ENCODE measurements at regions not wholly inside any gene's neighbourhood (a gene's known extent, or its start where the extent isn't known, plus 50 kb on each side); places are given as distances from the start of the nearest gene placed in this dataset.
A peak's percentile ranks its signal among the peaks of the same experiment; 100 is the strongest.
"Not testable (repeated sequence)": the region's sequence is repeated elsewhere in the genome, so short reads cannot be mapped to it uniquely, and the experiment has no call there.

DNA sequence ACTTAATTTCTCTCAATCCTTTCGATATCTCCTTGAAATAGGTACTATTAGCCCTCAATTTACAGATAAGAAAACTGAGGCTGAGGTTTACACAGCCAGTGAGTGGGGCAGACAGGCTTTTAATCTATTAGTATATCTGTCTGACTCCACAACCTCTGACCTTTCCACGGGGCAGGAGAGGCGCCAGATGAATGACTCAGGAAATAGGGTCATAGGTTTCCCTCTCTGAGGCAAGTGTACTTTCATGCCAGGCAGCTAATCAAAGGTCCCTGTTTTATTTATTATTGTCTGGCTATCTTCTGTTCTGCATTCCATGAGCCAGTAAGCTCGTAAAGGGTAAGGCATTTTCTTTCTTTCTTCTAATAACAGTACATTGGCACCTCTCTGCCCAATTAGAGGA lies 79.6 kb upstream of the KLF4 start:
- no peaks in the 10 kb centered on the region for H3F3A ChIP-seq (ENCODE audit: low read length, unreplicated experiment)
- no peaks in the 10 kb centered on the region for H3K79me2 ChIP-seq (ENCODE audit: low read length)
- H3K4me3 ChIP-seq (ENCODE audit: low read length): no peak overlapping the region
- H3K4me2 ChIP-seq (ENCODE audit: low read length): no peak overlapping the region
- BruUV-seq (replicated peaks): no TSS peak
- ATAC-seq (no peak), DNase-seq (peak; percentile 17)
- intact Hi-C loops (cut with micrococcal nuclease): no loop called here
- H3K9ac ChIP-seq (ENCODE audit: low read length): no peak overlapping the region
- H3K36me3 ChIP-seq (ENCODE audit: low read depth, low read length): no peaks in the 10 kb centered on the region
- no peaks in the 10 kb centered on the region for H3K9me3 ChIP-seq (ENCODE audit: low read length)
- H3K4me1 ChIP-seq (ENCODE audit: insufficient read depth, low read length): peaks cover 7% of the 10 kb centered on the region; the same call in 1 of the 2 replicates
- TF ChIP-seq, protein P1, sequence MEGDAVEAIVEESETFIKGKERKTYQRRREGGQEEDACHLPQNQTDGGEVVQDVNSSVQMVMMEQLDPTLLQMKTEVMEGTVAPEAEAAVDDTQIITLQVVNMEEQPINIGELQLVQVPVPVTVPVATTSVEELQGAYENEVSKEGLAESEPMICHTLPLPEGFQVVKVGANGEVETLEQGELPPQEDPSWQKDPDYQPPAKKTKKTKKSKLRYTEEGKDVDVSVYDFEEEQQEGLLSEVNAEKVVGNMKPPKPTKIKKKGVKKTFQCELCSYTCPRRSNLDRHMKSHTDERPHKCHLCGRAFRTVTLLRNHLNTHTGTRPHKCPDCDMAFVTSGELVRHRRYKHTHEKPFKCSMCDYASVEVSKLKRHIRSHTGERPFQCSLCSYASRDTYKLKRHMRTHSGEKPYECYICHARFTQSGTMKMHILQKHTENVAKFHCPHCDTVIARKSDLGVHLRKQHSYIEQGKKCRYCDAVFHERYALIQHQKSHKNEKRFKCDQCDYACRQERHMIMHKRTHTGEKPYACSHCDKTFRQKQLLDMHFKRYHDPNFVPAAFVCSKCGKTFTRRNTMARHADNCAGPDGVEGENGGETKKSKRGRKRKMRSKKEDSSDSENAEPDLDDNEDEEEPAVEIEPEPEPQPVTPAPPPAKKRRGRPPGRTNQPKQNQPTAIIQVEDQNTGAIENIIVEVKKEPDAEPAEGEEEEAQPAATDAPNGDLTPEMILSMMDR (conservative IDR thresholded peaks at IDR 0.05; ENCODE audit: low read depth, low read length): no peak
- no peak for TF ChIP-seq EZH2phosphoT487 (IDR thresholded peaks at IDR 0.05; ENCODE audit: borderline replicate concordance, low read length)
- TF ChIP-seq EZH2 (IDR thresholded peaks at IDR 0.05; ENCODE audit: low read length, unreplicated experiment): no peak
- no peak overlapping the region for H2AFZ ChIP-seq (ENCODE audit: low read length)
- no peaks in the 10 kb centered on the region for H4K20me1 ChIP-seq (ENCODE audit: low read length)
- H3K27ac ChIP-seq (ENCODE audit: low read length): no peak overlapping the region
- H3K9me2 ChIP-seq (replicated peaks; ENCODE audit: low read length): no peaks in the 10 kb centered on the region
- no peaks in the 10 kb centered on the region for H3K27me3 ChIP-seq (ENCODE audit: low read length)
- CTCF ChIA-PET: no interaction called here
- POLR2A ChIA-PET (ENCODE audit: unreplicated experiment): no interaction called here

DNA sequence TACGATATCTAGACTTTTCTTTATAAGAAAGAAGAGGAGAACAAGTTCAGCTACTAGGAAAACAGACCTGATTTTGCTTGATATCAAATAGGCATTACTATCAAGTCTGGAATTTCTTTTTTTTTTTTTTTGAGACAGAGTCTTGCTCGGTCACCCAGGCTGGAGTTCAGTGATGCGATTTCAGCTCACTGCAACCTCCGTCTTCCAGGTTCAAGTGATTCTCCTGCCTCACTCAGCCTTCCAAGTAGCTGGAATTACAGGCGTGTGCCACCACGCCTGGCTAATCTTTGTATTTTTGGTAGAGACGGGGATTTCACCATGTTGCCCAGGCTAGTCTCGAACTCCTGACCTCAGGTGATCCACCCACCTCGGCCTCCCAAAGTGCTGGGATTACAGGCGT lies 78.8 kb upstream of the KLF4 start:
- H3K27me3 ChIP-seq (ENCODE audit: low read length); DNase-seq; H3K79me2 ChIP-seq (ENCODE audit: low read length); H3K9me3 ChIP-seq (ENCODE audit: low read length); H4K20me1 ChIP-seq (ENCODE audit: low read length); H3K27ac ChIP-seq (ENCODE audit: low read length); ATAC-seq; H3K9ac ChIP-seq (ENCODE audit: low read length); POLR2A ChIA-PET (ENCODE audit: unreplicated experiment); H2AFZ ChIP-seq (ENCODE audit: low read length); H3K9me2 ChIP-seq (replicated peaks; ENCODE audit: low read length); BruUV-seq (replicated peaks); H3K4me3 ChIP-seq (ENCODE audit: low read length); CTCF ChIA-PET; H3F3A ChIP-seq (ENCODE audit: low read length, unreplicated experiment); H3K4me2 ChIP-seq (ENCODE audit: low read length); intact Hi-C loops (cut with micrococcal nuclease); H3K36me3 ChIP-seq (ENCODE audit: low read depth, low read length); H3K4me1 ChIP-seq (ENCODE audit: insufficient read depth, low read length): not testable (repeated sequence)

DNA sequence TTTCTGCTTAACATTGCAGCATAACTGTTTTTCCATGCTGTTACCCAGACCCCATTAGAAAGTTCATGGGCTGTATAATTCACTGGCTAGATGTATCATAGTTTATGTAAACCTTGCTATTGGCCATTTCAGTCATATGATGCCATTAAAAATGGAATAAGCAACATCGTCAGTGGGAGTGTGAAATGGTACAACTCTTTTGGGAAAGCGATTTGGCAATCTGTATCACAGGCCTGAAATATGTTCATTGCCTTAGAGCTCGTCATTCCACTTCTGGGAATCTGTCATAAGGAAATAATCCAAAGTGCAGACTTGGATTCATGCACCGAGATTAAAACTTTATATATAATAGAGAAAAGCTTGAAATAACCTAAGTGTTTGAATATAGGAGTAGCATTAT lies 77.9 kb upstream of the KLF4 start:
- CTCF ChIA-PET: no interaction called here
- intact Hi-C loops (cut with micrococcal nuclease): no loop called here
- Histone ChIP-seq H4K20me1 (ENCODE audit: low read length) (no peaks in the 10 kb centered on the region), H2AFZ (ENCODE audit: low read length) (no peak overlapping the region), H3K9ac (ENCODE audit: low read length) (no peak overlapping the region), H3K9me3 (ENCODE audit: low read length) (no peaks in the 10 kb centered on the region), H3K4me3 (ENCODE audit: low read length) (no peak overlapping the region), H3K27ac (ENCODE audit: low read length) (no peak overlapping the region), H3K9me2 (replicated peaks; ENCODE audit: low read length) (no peaks in the 10 kb centered on the region), H3K27me3 (ENCODE audit: low read length) (no peaks in the 10 kb centered on the region), H3K4me1 (ENCODE audit: insufficient read depth, low read length) (peaks cover 7% of the 10 kb centered on the region; the same call in 1 of the 2 replicates), H3K79me2 (ENCODE audit: low read length) (no peaks in the 10 kb centered on the region), H3F3A (ENCODE audit: low read length, unreplicated experiment) (no peaks in the 10 kb centered on the region), H3K36me3 (ENCODE audit: low read depth, low read length) (no peaks in the 10 kb centered on the region), H3K4me2 (ENCODE audit: low read length) (no peak overlapping the region)
- POLR2A ChIA-PET (ENCODE audit: unreplicated experiment): no interaction called here
- TF ChIP-seq, protein P1 (conservative IDR thresholded peaks at IDR 0.05; ENCODE audit: low read depth, low read length): no peak
- TF ChIP-seq EZH2phosphoT487 (IDR thresholded peaks at IDR 0.05; ENCODE audit: borderline replicate concordance, low read length) (no peak), EZH2 (IDR thresholded peaks at IDR 0.05; ENCODE audit: low read length, unreplicated experiment) (no peak)
- ATAC-seq (no peak), DNase-seq (no peak)
- BruUV-seq (replicated peaks): no TSS peak
